AG04449 (cell line): ENCODE measurements at regions not wholly inside any gene's neighbourhood (a gene's known extent, or its start where the extent isn't known, plus 50 kb on each side); places are given as distances from the start of the nearest gene placed in this dataset.
"Not testable (repeated sequence)": the region's sequence is repeated elsewhere in the genome, so short reads cannot be mapped to it uniquely, and the experiment has no call there.

Experiments used
- CTCF ChIA-PET: fragments of 350-600 bp; formaldehyde crosslinking; extraction: SDS; loops from one replicate; lab custom pipeline; 2021; ENCODE audit warnings: antibody characterized with exemption; lab: Yijun Ruan, JAX
- POLR2A ChIA-PET: fragments of 400-600, 350-600 bp; formaldehyde crosslinking; extraction: SDS; loops from one replicate; lab custom pipeline; 2020; ENCODE audit warnings: antibody characterized with exemption, inconsistent platforms; lab: Yijun Ruan, JAX
- DNase-seq: peaks from one replicate; pipeline ENCODE4 v3.0.0-alpha.2; 2010; ENCODE audit warnings: low read depth, low spot score
- H3K4me3 ChIP-seq: 2 replicates; pipeline ENCODE4 v1.5.1; 2011; ENCODE audit warnings: low read depth, mild to moderate bottlenecking, control low read depth, low read length
- TF ChIP-seq, protein P1 (sequence below): IDR thresholded peaks from one replicate; pipeline ENCODE4 v1.5.1; 2011; ENCODE audit warnings: mild to moderate bottlenecking, moderate library complexity, low read length, control low read depth, inconsistent platforms; ENCODE audit not compliant: insufficient read depth; ENCODE audit errors: missing control alignments

DNA sequence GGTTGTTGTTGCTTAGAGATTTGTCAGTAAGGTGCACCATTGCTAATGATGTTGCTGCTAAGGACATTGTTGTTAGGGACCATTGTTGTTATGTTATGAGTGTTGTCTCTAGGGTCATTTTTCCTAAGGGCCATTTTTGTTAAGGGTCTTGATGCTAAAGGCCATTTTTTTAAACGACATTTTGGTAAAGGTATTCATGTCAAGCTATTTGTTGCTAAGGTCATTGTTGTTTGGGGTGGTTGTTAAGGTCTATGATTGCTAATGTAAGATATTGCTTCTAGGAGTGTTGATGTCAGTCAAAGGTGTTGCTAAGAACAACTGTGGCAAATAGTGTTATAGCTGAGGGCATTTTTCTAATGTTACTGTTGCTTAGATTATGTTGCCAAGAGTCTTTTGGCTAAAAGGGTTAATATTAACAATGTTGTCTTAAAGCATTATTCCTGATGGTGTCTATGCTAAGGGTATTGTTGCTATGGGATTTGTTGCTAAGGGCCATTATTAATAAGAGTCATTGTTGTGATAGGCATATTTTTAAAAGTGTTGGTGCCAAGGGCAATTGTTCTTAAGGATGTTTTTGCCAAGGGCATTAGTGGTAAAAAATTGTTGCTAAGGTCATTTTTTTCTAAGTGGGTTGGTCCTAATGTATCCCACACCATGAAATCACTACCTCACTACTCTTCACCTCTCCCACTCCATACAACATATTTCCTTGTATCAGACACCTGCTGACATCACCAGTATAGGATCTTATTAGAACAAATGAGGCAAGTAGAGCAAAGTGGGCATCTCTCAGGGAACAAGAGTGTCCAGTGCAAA is 56.2 kb downstream of the SPATA31A6 start:
- CTCF ChIA-PET, result not testable (repeated sequence)

GRCh38 chr9:42240261-42240579 is 56.8 kb downstream of the SPATA31A6 start:
- H3K4me3 ChIP-seq, CTCF ChIA-PET, POLR2A ChIA-PET, DNase-seq: not testable (repeated sequence)

More for the DNA sequence above, 56.2 kb downstream of the SPATA31A6 start:
- DNase-seq, H3K4me3 ChIP-seq, POLR2A ChIA-PET: not testable (repeated sequence)

DNA sequence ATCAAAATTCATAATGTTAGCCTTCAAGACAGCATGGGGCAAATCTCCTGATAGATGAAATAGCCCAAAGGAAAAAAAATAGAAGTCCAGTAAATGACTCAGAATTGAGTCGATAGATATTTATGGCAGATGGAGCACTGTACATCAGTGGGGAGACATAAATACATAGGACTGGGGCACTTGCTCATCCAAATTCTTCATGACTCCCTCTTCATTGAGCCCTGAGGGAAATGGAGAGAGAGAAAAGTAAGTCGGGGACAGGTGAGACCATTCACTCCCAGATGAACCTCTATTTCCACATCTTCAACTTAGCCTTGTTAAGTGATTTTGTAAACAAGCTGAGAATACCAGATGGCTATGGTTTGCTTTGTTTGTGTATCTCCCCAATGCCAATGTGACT is 59.8 kb downstream of the SPATA31A6 start:
- POLR2A ChIA-PET, H3K4me3 ChIP-seq, CTCF ChIA-PET, DNase-seq: not testable (repeated sequence)

DNA sequence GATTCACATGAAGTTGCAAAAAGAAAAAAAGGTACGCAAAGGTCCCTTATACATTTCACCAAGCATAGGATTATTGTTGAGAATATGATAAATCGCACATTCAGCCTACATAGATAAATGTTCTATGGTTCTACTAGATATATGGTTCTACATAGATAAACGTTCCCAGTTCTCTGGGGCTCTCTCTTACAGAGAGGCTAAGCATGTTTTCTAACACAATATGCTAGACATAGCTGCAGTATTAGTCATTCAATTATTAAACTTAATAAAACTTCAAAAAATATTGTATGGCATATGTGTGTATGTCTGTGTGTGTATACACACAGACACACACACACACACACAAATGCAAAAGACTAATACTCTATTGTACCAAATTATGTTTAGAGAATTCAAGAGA is 60.4 kb downstream of the SPATA31A6 start:
- POLR2A ChIA-PET, CTCF ChIA-PET, H3K4me3 ChIP-seq, DNase-seq: not testable (repeated sequence)

- DNase-seq, CTCF ChIA-PET, H3K4me3 ChIP-seq, POLR2A ChIA-PET: not testable (repeated sequence)
Observed at GRCh38 chr9:42268729-42269128, 85.3 kb downstream of the SPATA31A6 start.

DNA sequence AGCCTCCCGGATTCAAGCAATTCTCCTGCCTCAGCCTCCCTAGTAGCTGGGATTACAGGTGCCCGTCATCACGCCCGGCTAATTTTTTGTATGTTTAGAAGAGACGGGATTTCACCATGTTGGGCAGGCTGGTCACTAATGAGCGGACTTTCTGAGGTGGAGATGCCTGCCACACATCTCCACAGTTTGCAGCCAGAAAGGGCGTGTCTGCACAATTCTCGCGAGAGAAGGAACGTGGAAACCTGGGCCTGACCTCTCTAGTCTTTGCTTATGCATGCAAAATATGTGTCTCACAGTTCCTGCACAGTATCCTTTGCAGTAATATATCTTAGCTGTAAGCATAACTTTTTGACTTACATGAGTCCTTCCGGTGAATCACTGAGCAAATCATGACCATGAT is 85.7 kb downstream of the SPATA31A6 start:
- DNase-seq, H3K4me3 ChIP-seq, CTCF ChIA-PET, POLR2A ChIA-PET: not testable (repeated sequence)

DNA sequence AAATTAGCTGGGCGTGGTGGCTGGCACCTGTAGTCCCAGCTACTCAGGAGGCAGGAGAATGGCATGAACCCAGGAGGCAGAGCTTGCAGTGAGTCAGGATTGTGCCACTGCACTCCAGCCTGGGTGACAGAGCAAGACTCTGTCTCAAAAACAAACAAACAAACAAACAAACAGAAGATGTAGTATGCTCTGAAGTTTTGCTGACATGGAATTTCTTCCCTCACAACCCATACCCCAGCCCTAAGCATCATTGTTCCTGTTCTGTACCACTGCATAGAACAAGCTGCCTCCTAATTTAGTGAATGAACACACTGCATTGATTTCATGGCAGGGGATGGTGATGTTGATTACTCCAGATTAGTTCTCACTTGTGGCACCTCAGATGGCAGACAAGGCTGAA is 89.7 kb downstream of the SPATA31A6 start:
- POLR2A ChIA-PET, CTCF ChIA-PET, DNase-seq, H3K4me3 ChIP-seq: not testable (repeated sequence)

GRCh38 chr9:42275141-42275540 is 91.7 kb downstream of the SPATA31A6 start:
- ChIA-PET POLR2A (no interaction called here), CTCF (no interaction called here)
- DNase-seq, result no peak
- no peak overlapping the region for H3K4me3 ChIP-seq
- TF ChIP-seq, protein P1, sequence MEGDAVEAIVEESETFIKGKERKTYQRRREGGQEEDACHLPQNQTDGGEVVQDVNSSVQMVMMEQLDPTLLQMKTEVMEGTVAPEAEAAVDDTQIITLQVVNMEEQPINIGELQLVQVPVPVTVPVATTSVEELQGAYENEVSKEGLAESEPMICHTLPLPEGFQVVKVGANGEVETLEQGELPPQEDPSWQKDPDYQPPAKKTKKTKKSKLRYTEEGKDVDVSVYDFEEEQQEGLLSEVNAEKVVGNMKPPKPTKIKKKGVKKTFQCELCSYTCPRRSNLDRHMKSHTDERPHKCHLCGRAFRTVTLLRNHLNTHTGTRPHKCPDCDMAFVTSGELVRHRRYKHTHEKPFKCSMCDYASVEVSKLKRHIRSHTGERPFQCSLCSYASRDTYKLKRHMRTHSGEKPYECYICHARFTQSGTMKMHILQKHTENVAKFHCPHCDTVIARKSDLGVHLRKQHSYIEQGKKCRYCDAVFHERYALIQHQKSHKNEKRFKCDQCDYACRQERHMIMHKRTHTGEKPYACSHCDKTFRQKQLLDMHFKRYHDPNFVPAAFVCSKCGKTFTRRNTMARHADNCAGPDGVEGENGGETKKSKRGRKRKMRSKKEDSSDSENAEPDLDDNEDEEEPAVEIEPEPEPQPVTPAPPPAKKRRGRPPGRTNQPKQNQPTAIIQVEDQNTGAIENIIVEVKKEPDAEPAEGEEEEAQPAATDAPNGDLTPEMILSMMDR, result no peak

DNA sequence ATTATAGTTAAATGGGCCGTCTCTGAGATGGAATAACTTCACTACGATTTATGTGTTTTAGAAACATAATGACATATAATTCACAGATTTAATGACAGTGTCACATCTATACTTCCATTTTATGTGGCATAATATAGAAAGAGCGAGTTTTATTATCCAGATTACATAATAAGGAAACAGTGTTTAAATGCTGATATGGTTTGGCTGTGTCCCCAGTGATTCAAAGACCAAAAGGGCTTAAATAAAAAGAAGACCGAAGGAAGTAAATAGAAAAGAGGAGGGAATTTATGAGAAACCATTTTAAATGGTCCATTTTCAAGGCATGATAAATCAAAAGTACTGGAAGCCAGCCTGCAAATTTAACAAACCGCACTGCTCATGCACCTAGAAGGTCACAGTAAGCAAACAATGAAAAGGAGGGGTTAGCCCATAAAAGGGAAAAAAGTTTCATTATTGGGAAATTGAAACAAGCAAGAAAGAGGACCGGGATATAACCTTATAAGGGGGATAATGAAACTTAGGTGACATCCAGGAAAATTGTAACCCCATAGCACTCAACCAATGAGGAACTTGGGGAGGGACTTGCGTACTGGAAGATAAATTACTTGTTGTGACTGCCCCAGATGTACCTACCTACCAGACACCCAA is 99.2 kb downstream of the SPATA31A6 start:
- POLR2A ChIA-PET, DNase-seq, H3K4me3 ChIP-seq, CTCF ChIA-PET: not testable (repeated sequence)

GRCh38 chr9:42283179-42283543 is 99.7 kb downstream of the SPATA31A6 start:
- DNase-seq, POLR2A ChIA-PET, H3K4me3 ChIP-seq, CTCF ChIA-PET: not testable (repeated sequence)

DNA sequence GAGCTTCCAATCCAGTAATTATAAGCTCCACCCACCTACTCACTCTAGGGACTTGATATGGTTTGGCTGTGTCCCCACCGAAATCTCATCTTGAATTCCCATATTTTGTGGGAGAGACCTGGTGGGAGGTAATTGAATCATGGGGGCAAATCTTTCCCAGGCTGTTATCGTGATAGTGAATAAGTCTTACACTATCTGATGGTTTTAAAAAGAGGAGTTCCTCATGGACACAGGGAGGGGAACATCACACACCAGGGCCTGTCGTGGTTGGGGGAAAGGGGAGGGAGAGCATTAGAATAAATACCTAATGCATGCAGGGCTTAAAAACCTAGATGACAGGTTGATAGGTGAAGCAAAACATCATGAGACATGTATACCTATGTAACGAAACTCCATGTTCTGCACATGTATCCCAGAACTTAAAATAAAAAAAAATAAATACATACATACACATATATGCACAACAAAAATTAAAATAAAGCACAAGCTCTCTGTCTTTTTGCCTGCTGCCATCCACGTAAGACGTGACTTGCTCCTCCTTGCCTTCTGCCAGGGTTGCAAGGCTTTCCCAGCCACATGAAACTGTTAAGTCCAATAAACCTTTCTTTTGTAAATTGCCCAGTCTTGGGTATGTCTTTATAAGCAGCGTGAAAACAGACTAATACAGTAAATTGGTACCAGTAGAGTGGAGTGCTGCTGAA is 102.8 kb downstream of the SPATA31A6 start:
- POLR2A ChIA-PET, CTCF ChIA-PET, DNase-seq, H3K4me3 ChIP-seq: not testable (repeated sequence)

DNA sequence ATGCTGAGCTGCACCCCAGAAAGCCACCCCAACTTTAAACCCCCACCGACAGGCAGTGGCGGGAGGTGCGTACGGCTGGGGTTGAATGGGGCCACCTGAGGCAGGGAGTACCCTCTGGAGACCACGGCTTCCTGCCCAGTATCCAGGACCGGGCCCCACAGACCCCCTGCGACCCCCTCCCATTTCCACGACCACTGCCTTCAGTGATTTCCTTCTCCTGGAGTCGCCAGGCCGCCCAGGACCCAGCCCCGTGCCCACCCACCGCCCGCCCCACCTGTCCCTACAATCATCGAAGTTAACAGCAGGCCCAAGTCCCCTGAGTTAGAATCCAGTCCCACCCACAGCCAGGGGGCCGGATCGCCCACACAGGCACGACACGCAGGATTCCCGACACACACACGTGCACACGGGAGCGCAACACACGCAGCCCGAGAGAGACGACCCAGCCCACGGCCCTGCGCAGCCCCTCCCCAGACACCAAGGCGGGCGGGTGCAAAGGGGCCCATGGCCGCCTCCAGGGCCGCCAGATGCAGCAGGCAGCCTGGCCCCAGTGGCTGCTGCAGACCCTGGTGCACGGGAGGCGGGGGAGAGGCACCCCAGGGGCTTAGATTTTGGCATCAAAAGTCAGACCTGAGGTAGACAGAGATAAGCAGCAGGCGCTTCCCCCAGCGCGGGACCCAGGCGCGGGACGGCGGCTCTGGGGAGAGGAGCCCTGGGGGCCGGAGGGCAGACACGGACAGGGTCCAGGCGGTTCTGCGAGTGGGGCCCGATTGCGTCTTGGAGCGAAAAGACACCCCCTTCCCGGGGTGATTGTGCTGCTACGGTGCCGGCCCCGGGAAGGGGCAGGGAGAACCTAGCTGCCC is 104.8 kb downstream of the SPATA31A6 start:
- POLR2A ChIA-PET, CTCF ChIA-PET, H3K4me3 ChIP-seq, DNase-seq: not testable (repeated sequence)

DNA sequence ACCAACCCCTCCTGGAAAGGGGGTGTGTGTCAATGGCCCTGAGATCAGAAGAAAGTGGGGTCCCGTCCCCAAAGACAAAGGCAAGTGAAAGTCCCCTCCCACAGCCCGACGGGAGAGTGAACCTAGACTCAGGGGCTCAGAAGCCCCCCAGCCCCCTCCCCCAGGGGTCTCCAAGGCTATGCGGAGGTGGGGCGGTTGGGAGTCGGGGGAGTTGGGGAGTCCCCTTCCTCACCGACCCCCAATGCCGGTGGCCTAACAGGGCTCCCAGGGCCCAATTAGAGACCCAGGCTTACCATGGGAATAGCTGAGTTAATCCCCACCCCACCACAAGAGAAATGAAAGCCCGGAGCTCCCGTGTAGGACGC is 105.4 kb downstream of the SPATA31A6 start:
- DNase-seq, H3K4me3 ChIP-seq, POLR2A ChIA-PET, CTCF ChIA-PET: not testable (repeated sequence)

DNA sequence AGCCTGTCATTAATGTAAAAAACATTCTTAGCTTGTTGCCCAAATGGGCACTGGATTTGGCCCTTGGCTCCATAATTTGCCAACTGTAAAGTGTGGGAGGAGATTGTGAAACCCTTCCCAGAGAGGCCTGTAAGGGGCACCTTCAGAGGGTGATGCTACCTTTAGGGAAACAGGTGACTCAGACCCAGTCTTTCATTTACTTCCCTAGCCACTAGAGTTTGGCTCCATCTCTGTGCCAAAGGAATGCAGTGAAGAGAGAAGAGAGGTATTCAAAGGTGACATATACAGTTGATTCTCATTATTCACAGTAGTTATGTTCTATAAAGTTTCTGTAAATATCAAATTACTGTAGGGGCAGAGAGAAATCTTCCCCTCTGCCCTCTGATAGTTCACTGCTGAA is 116.7 kb downstream of the SPATA31A6 start:
- DNase-seq, POLR2A ChIA-PET, CTCF ChIA-PET, H3K4me3 ChIP-seq: not testable (repeated sequence)

- H3K4me3 ChIP-seq, DNase-seq, CTCF ChIA-PET, POLR2A ChIA-PET: not testable (repeated sequence)
Observed at GRCh38 chr9:42306625-42307024, 123.2 kb downstream of the SPATA31A6 start.
